Astrocyte (in vitro differentiated cells and primary cell): ENCODE measurements at regions not wholly inside any gene's neighbourhood (a gene's known extent, or its start where the extent isn't known, plus 50 kb on each side); places are given as distances from the start of the nearest gene placed in this dataset.

Source experiments
- DNase-seq: peaks from one replicate; pipeline ENCODE4 v3.0.0-alpha.2; 2010; ENCODE audit warnings: low read depth
- FAIRE-seq: peaks from 2 replicates; lab custom pipeline; 2011; peaks lifted over from hg19 to GRCh38; lab: Jason Lieb, UNC
- H2AFZ ChIP-seq: 2 replicates; pipeline ENCODE4 v1.6.0; 2012; ENCODE audit warnings: low read depth, low read length, inconsistent platforms
- H3K27ac ChIP-seq: 2 replicates; pipeline ENCODE4 v1.5.1; 2011; ENCODE audit warnings: low read depth, low read length, inconsistent platforms
- H3K27me3 ChIP-seq: 2 replicates; pipeline ENCODE4 v1.6.0; 2011; ENCODE audit warnings: low read length, inconsistent platforms; ENCODE audit not compliant: insufficient read depth
- H3K36me3 ChIP-seq: 2 replicates; pipeline ENCODE4 v1.5.1; 2011; ENCODE audit warnings: low read length, inconsistent platforms; ENCODE audit not compliant: insufficient read depth
- H3K4me1 ChIP-seq: 2 replicates; pipeline ENCODE4 v1.5.1; 2011; ENCODE audit warnings: low read length, inconsistent platforms; ENCODE audit not compliant: insufficient read depth
- H3K4me2 ChIP-seq: 2 replicates; pipeline ENCODE4 v1.6.0; 2012; ENCODE audit warnings: low read length, inconsistent platforms
- H3K4me3 ChIP-seq: 2 replicates; pipeline ENCODE4 v1.5.1; 2011; ENCODE audit warnings: low read depth, mild to moderate bottlenecking, low read length, inconsistent platforms; ENCODE audit not compliant: insufficient read depth
- H3K79me2 ChIP-seq: 2 replicates; pipeline ENCODE4 v1.6.0; 2012; ENCODE audit warnings: mild to moderate bottlenecking, low read length, inconsistent platforms; ENCODE audit not compliant: insufficient read depth
- H3K9ac ChIP-seq: 2 replicates; pipeline ENCODE4 v1.6.0; 2012; ENCODE audit warnings: mild to moderate bottlenecking, low read length, inconsistent platforms
- H3K9me3 ChIP-seq: 2 replicates; pipeline ENCODE4 v1.5.1; 2012; ENCODE audit warnings: low read depth, mild to moderate bottlenecking, low read length, inconsistent platforms; ENCODE audit not compliant: insufficient read depth
- H4K20me1 ChIP-seq: 2 replicates; pipeline ENCODE4 v1.6.0; 2012; ENCODE audit warnings: low read length, inconsistent platforms; ENCODE audit not compliant: insufficient read depth
- H3K27ac Mint-ChIP-seq: one replicate; pipeline ENCODE4 v1.8.0; 2021; ENCODE audit warnings: mild to moderate bottlenecking, mixed read lengths; ENCODE audit not compliant: unreplicated experiment
- H3K27me3 Mint-ChIP-seq: one replicate; pipeline ENCODE4 v1.8.0; 2021; ENCODE audit warnings: low read depth, mixed read lengths; ENCODE audit not compliant: unreplicated experiment
- H3K36me3 Mint-ChIP-seq: one replicate; pipeline ENCODE4 v1.8.0; 2021; ENCODE audit warnings: low read depth, mixed read lengths; ENCODE audit not compliant: unreplicated experiment
- H3K4me1 Mint-ChIP-seq: one replicate; pipeline ENCODE4 v1.8.0; 2021; ENCODE audit warnings: low read depth, mixed read lengths; ENCODE audit not compliant: unreplicated experiment
- H3K4me3 Mint-ChIP-seq: one replicate; pipeline ENCODE4 v1.8.0; 2021; ENCODE audit warnings: mild to moderate bottlenecking, moderate library complexity, mixed read lengths; ENCODE audit not compliant: unreplicated experiment
- H3K9me3 Mint-ChIP-seq: one replicate; pipeline ENCODE4 v1.8.0; 2021; ENCODE audit warnings: mild to moderate bottlenecking, mixed read lengths; ENCODE audit not compliant: unreplicated experiment
- CTCF ChIP-seq: IDR thresholded peaks from 2 replicates; pipeline ENCODE4 v1.5.1; 2011; ENCODE audit warnings: low read depth, mild to moderate bottlenecking, inconsistent platforms, low read length, moderate library complexity; ENCODE audit not compliant: insufficient read depth
- EZH2 ChIP-seq: IDR thresholded peaks from 2 replicates; pipeline ENCODE4 v1.6.1; 2012; ENCODE audit warnings: mild to moderate bottlenecking, low read length, inconsistent platforms; ENCODE audit not compliant: insufficient read depth

- no peak overlapping the region for H3K4me2 ChIP-seq
- FAIRE-seq, result no peak
- H3K4me1 Mint-ChIP-seq, result peaks cover 6% of the 10 kb centered on the region
- TF ChIP-seq EZH2, result no peak
- TF ChIP-seq CTCF, result no peak
- H3K27me3 ChIP-seq, result no peaks in the 10 kb centered on the region
- H3K9me3 ChIP-seq, result no peaks in the 10 kb centered on the region
- no peaks in the 10 kb centered on the region for H3K27me3 Mint-ChIP-seq
- no peak overlapping the region for H3K9ac ChIP-seq
- H3K36me3 ChIP-seq, result no peaks in the 10 kb centered on the region
- H3K4me1 ChIP-seq, result no peaks in the 10 kb centered on the region
- H3K4me3 ChIP-seq, result no peak overlapping the region
- H3K9me3 Mint-ChIP-seq, result no peaks in the 10 kb centered on the region
- H4K20me1 ChIP-seq, result no peaks in the 10 kb centered on the region
- H3K79me2 ChIP-seq, result no peaks in the 10 kb centered on the region
- no peak overlapping the region for H2AFZ ChIP-seq
- no peak overlapping the region for H3K27ac Mint-ChIP-seq
- no peaks in the 10 kb centered on the region for H3K36me3 Mint-ChIP-seq
- H3K4me3 Mint-ChIP-seq, result no peak overlapping the region
- DNase-seq, result no peak
- no peak overlapping the region for H3K27ac ChIP-seq
These were observed 82.9 kb upstream of the AKAP13 start for GRCh38 chr15:85297537-85297936.

DNA sequence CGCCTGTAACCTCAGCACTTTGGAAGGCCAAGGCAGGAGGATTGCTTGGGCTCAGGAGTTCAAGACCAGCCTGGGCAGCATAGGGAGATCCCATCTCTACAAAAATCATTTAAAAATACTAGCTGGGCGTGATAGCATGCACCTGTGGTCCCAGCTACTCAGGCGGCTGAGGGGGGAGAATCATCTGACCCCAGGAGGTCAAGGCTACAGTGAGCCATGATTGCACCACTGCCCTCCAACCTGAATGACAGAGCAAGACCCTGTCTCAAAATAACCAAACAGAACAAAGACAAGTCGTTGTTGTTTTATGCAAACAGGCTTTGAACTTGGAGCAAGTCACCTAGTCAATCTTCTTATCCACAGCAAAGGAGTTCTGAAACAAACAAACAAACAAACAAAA, 82.0 kb upstream of the AKAP13 start:
- Mint-ChIP-seq H3K36me3 (no peaks in the 10 kb centered on the region), H3K4me3 (no peak overlapping the region), H3K27me3 (no peaks in the 10 kb centered on the region), H3K9me3 (no peaks in the 10 kb centered on the region), H3K4me1 (peaks cover 7% of the 10 kb centered on the region), H3K27ac (no peak overlapping the region)
- Histone ChIP-seq H4K20me1 (no peaks in the 10 kb centered on the region), H3K4me3 (no peak overlapping the region), H3K9ac (no peak overlapping the region), H3K4me2 (no peak overlapping the region), H2AFZ (no peak overlapping the region), H3K4me1 (no peaks in the 10 kb centered on the region), H3K36me3 (no peaks in the 10 kb centered on the region), H3K27ac (no peak overlapping the region), H3K79me2 (no peaks in the 10 kb centered on the region), H3K27me3 (no peaks in the 10 kb centered on the region), H3K9me3 (no peaks in the 10 kb centered on the region)
- no peak for TF ChIP-seq EZH2
- no peak for DNase-seq
- FAIRE-seq, result no peak

DNA sequence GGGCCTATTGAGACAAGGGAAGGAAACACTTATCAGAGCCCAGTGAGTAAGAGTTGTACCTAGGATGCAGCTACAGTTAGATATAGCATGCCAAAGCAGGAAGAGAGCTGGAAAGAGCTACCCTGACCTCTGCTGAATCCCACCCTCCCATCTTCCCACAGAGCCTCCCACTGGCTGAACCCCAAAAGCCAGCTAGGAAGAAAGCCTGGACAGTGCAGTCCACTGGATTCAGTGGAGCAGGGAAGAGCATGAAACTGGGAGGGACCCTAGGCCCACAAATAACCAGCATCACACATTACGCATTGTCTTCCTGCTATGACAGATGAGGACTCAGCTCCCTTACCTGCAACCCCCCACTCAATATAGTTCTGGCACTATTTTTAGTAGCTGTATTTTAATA, 81.5 kb upstream of the AKAP13 start:
- H3K27ac Mint-ChIP-seq, result no peak overlapping the region

More for the DNA sequence above, 81.5 kb upstream of the AKAP13 start:
- no peak overlapping the region for H3K4me2 ChIP-seq
- FAIRE-seq (no peak), DNase-seq (no peak)
- no peak overlapping the region for H3K4me3 ChIP-seq
- no peaks in the 10 kb centered on the region for H3K79me2 ChIP-seq
- H3K27ac ChIP-seq, result no peak overlapping the region
- no peaks in the 10 kb centered on the region for H3K4me1 ChIP-seq
- no peak overlapping the region for H2AFZ ChIP-seq
- no peak for TF ChIP-seq EZH2
- TF ChIP-seq CTCF, result no peak
- H3K9ac ChIP-seq, result no peak overlapping the region
- H3K9me3 ChIP-seq, result no peaks in the 10 kb centered on the region
- Mint-ChIP-seq H3K9me3 (no peaks in the 10 kb centered on the region), H3K27me3 (no peaks in the 10 kb centered on the region), H3K36me3 (no peaks in the 10 kb centered on the region), H3K4me3 (no peak overlapping the region), H3K4me1 (peaks cover 7% of the 10 kb centered on the region)
- H4K20me1 ChIP-seq, result no peaks in the 10 kb centered on the region
- no peaks in the 10 kb centered on the region for H3K36me3 ChIP-seq
- H3K27me3 ChIP-seq, result no peaks in the 10 kb centered on the region
